Adrenal gland (tissue), 9 donors: ENCODE measurements at regions not wholly inside any gene's neighbourhood (a gene's known extent, or its start where the extent isn't known, plus 50 kb on each side); places are given as distances from the start of the nearest gene placed in this dataset.

Experiments
- DNase-seq, 7 donors: peaks; one replicate each; pipeline ENCODE4 v3.0.0-alpha.2; 2019 to 2020
- H3K27ac ChIP-seq, 5 donors: fragments of 200-600 bp; sonication (generic) in 4 of 5; 1 replicate in 3 of 5; 2 replicates in 2 of 5; pipeline versions ENCODE4 v1.5.1 to v1.8.0; 2016 to 2020; ENCODE audit warnings: mild to moderate bottlenecking in 1 of 5
- H3K27me3 ChIP-seq: fragments of 200-600 bp; 2 replicates; pipeline ENCODE4 v1.8.0; 2021
- H3K36me3 ChIP-seq, 2 donors: fragments of 200-600 bp; replicated peaks in 1 of 2; 1 replicate in 1 of 2; 2 replicates in 1 of 2; pipeline versions ENCODE4 v1.5.1 to v1.8.0; 2018 to 2022
- H3K4me1 ChIP-seq, 2 donors: fragments of 200-600 bp; replicated peaks in 1 of 2; 1 replicate in 1 of 2; 2 replicates in 1 of 2; pipeline versions ENCODE4 v1.5.1 to v1.8.0; 2018 to 2021
- H3K4me3 ChIP-seq, 4 donors: fragments of 200-600 bp; sonication (generic) in 3 of 4; one replicate each; pipeline ENCODE4 v1.5.1; 2016 to 2018
- H3K9me3 ChIP-seq, 3 donors: fragments of 200-600 bp; sonication (generic) in 1 of 3; replicated peaks in 1 of 3; 1 replicate in 2 of 3; 2 replicates in 1 of 3; pipeline versions ENCODE4 v1.5.1 to v1.8.0; 2016 to 2021
- CTCF ChIP-seq, 6 experiments: fragments of 450-650 bp in 4 of 6; fragments of 200-600 bp in 2 of 6; sonication (generic) in 1 of 6; IDR thresholded peaks; 1 replicate in 5 of 6; 2 replicates in 1 of 6; pipeline versions ENCODE4 v1.5.1 to v1.8.0; 2016 to 2021; ENCODE audit warnings: antibody characterized with exemption in 6 of 6, mild to moderate bottlenecking in 2 of 6, moderate library complexity in 1 of 6
- POLR2A ChIP-seq, 2 donors: fragments of 450-650 bp; IDR thresholded peaks; one replicate each; pipeline ENCODE4 v1.6.1; 2017; ENCODE audit warnings: antibody characterized with exemption in 2 of 2, mild to moderate bottlenecking in 2 of 2, moderate library complexity in 1 of 2
- WGBS, 4 donors: extraction: QIAGEN DNeasy Blood & Tissue Kit in 2 of 4; methylation state at CpG; one replicate each; pipeline versions ENCODE4 v1.1.5 to v1.1.7; 2013 to 2017; 5-methylcytosine and 5-hydroxymethylcytosine counted together
- intact Hi-C, 2 donors: fragments of 100-400 bp; cut with DNase I; formaldehyde crosslinking; loops; one replicate each; pipeline versions ENCODE4 v1.14.1 to v1.15.0; 2022 to 2023
- donor health status: healthy with polysubstance abuse.
- donor health status: Bipolar disorder and iron deficiency.
- donor health status: DM: yes; HTN: yes; CAD: no.
- donor health status: DM: no; HTN: no; CAD: no.
- donor health status: DM: no; HTN: no; CAD: no.

- 77 to 91% (median 90%) methylated on average over 4 of the region's 4 CpGs for whole genome bisulfite sequencing, 4 donors
- no peak for DNase-seq
- Histone ChIP-seq H3K27ac (no peak overlapping the region), H3K4me1 (no peaks in the 10 kb centered on the region), H3K9me3 (no peaks in the 10 kb centered on the region), H3K27me3 (no peaks in the 10 kb centered on the region), H3K36me3 (no peaks in the 10 kb centered on the region), H3K4me3 (no peak overlapping the region)
- intact Hi-C loops, result no loop called here
- TF ChIP-seq POLR2A (IDR thresholded peaks at IDR 0.05) (no peak), CTCF (IDR thresholded peaks at IDR 0.05) (no peak)
Measured at GRCh38 chr14:101445278-101445677, 116.0 kb upstream of the DIO3 start.

- DNase-seq, result no peak
- no peak overlapping the region for H3K27ac ChIP-seq
- H3K4me1 ChIP-seq, result no peaks in the 10 kb centered on the region
- no peak overlapping the region for H3K4me3 ChIP-seq
- WGBS, 4 donors, result 78 to 87% (median 85%) methylated on average over 7 to 10 of the region's 10 CpGs
- intact Hi-C loops, result no loop called here
- no peak for TF ChIP-seq CTCF (IDR thresholded peaks at IDR 0.05)
- H3K27me3 ChIP-seq, result no peaks in the 10 kb centered on the region
- H3K9me3 ChIP-seq, result no peaks in the 10 kb centered on the region
- H3K36me3 ChIP-seq, result no peaks in the 10 kb centered on the region
Measured at GRCh38 chr14:101446387-101446969, 114.8 kb upstream of the DIO3 start.

- DNase-seq, result no peak
Measured at GRCh38 chr14:101449114-101449513, 112.2 kb upstream of the DIO3 start.

GRCh38 chr14:101451166-101451565 is 110.1 kb upstream of the DIO3 start:
- no peaks in the 10 kb centered on the region for H3K4me1 ChIP-seq
- intact Hi-C loops, result no loop called here
- no peaks in the 10 kb centered on the region for H3K36me3 ChIP-seq
- no peak overlapping the region for H3K4me3 ChIP-seq
- H3K9me3 ChIP-seq, result no peaks in the 10 kb centered on the region
- no peak for TF ChIP-seq CTCF (IDR thresholded peaks at IDR 0.05)
- TF ChIP-seq POLR2A (IDR thresholded peaks at IDR 0.05), result no peak
- WGBS, 4 donors, result 69 to 82% (median 79%) methylated on average over 3 of the region's 3 CpGs
- no peak overlapping the region for H3K27ac ChIP-seq
- peak in 1 of 7 donors; percentile 10 for DNase-seq
- H3K27me3 ChIP-seq, result peaks cover 14% of the 10 kb centered on the region

More at GRCh38 chr14:101449114-101449513, 112.2 kb upstream of the DIO3 start:
- Histone ChIP-seq H3K9me3 (no peaks in the 10 kb centered on the region), H3K4me3 (no peak overlapping the region), H3K36me3 (no peaks in the 10 kb centered on the region), H3K27ac (no peak overlapping the region), H3K4me1 (no peaks in the 10 kb centered on the region), H3K27me3 (no peaks in the 10 kb centered on the region)
- no peak for TF ChIP-seq POLR2A (IDR thresholded peaks at IDR 0.05)
- no peak for TF ChIP-seq CTCF (IDR thresholded peaks at IDR 0.05)
- intact Hi-C loops, result no loop called here
- 78 to 85% (median 83%) methylated on average over 4 to 7 of the region's 7 CpGs for WGBS, 4 donors
